ENCODE measurements at regions not wholly inside any gene's neighbourhood (a gene's known extent, or its start where the extent isn't known, plus 50 kb on each side); places are given as distances from the start of the nearest gene placed in this dataset.

DNA sequence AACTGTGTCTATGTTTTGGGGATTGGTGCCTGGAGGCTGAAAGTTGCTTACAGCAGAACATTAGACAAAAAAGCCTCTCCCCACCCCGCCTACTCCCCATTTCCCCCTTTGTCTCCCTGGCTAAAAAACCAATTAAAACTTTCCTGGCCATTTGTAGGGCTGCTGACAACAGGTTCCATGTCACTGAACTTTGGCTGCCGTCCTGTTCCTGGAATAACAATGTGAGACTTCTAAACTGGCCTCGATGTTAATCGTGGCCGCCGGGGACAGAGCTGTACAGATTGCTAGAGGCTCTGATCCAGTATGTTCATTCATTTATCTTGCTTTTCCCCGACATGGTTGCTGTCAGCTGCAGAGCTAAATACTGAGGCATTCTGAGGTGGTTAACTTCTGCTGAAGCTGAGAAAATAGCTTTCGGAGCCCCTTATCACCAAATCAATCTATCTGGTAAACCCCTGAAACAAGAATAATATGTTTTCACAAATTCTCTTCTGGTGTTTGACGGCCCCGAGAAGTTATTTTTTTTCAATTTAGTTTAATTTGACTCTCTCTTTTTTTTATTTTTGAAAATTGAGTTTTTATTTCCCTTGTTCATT is 271.6 kb downstream of the GFRA1 start:
- TF ChIP-seq, protein P1, sequence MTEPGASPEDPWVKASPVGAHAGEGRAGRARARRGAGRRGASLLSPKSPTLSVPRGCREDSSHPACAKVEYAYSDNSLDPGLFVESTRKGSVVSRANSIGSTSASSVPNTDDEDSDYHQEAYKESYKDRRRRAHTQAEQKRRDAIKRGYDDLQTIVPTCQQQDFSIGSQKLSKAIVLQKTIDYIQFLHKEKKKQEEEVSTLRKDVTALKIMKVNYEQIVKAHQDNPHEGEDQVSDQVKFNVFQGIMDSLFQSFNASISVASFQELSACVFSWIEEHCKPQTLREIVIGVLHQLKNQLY (CRISPR knock-in tag; IDR thresholded peaks at IDR 0.05): no peak
- no peak for TF ChIP-seq IRF2 (CRISPR knock-in tag; IDR thresholded peaks at IDR 0.05; ENCODE audit: borderline replicate concordance, low read depth)
- no peak for TF ChIP-seq CTCF (IDR thresholded peaks at IDR 0.05)
- no peak for TF ChIP-seq KAT7 (CRISPR knock-in tag; IDR thresholded peaks at IDR 0.05; ENCODE audit: borderline replicate concordance)
- TF ChIP-seq, protein P2, sequence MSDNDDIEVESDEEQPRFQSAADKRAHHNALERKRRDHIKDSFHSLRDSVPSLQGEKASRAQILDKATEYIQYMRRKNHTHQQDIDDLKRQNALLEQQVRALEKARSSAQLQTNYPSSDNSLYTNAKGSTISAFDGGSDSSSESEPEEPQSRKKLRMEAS (CRISPR knock-in tag; IDR thresholded peaks at IDR 0.05): no peak
- TF ChIP-seq SMAD3 (CRISPR knock-in tag; IDR thresholded peaks at IDR 0.05; ENCODE audit: borderline replicate concordance): no peak
- TF ChIP-seq NR2C2 (CRISPR knock-in tag; IDR thresholded peaks at IDR 0.05): no peak
- no peak for TF ChIP-seq HMGA2 (CRISPR knock-in tag; IDR thresholded peaks at IDR 0.05)
- TF ChIP-seq ZBTB43 (CRISPR knock-in tag; IDR thresholded peaks at IDR 0.05): no peak
